Vagina (tissue), 2 donors: ENCODE measurements at regions not wholly inside any gene's neighbourhood (a gene's known extent, or its start where the extent isn't known, plus 50 kb on each side); places are given as distances from the start of the nearest gene placed in this dataset.

Source experiments
- CTCF ChIP-seq, 3 experiments: fragments of 450-650 bp in 2 of 3; fragments of 200-600 bp in 1 of 3; sonication (generic) in 1 of 3; IDR thresholded peaks; one replicate each; pipeline ENCODE4 v1.5.1; 2017 to 2019; ENCODE audit warnings: antibody characterized with exemption in 3 of 3, mild to moderate bottlenecking in 2 of 3, moderate library complexity in 2 of 3
- POLR2A ChIP-seq, 2 donors: fragments of 450-650 bp; IDR thresholded peaks; one replicate each; pipeline ENCODE4 v1.6.1; 2017; ENCODE audit warnings: antibody characterized with exemption in 2 of 2, mild to moderate bottlenecking in 2 of 2, moderate library complexity in 2 of 2
- POLR2AphosphoS5 ChIP-seq, 2 donors: sonication (generic); formaldehyde crosslinking; IDR thresholded peaks; one replicate each; pipeline ENCODE4 v1.9.0; 2017; ENCODE audit warnings: antibody characterized with exemption in 2 of 2, mild to moderate bottlenecking in 2 of 2, low read depth in 1 of 2; ENCODE audit not compliant: insufficient read depth in 1 of 2

- TF ChIP-seq CTCF (IDR thresholded peaks at IDR 0.05) (no peak), POLR2A (IDR thresholded peaks at IDR 0.05) (no peak), POLR2AphosphoS5 (IDR thresholded peaks at IDR 0.05; ENCODE audit: insufficient read depth in 1 of 2, low read depth in 1 of 2) (no peak)
Observed at GRCh38 chr4:128728190-128728589, 81.3 kb upstream of the JADE1 start.
